H1 (cell line): ENCODE measurements at regions not wholly inside any gene's neighbourhood (a gene's known extent, or its start where the extent isn't known, plus 50 kb on each side); places are given as distances from the start of the nearest gene placed in this dataset.

ENCODE experiments used
- ASH2L ChIP-seq: fragments of 200-600, 300-600 bp; sonication (generic); IDR thresholded peaks from one replicate; pipeline ENCODE4 v1.7.1; 2017; ENCODE audit warnings: low read length
- CHD7 ChIP-seq: fragments of 300-600 bp; sonication (generic); IDR thresholded peaks from 2 replicates; pipeline ENCODE4 v1.7.1; 2012; ENCODE audit warnings: low read length, moderate library complexity, mild to moderate bottlenecking, inconsistent platforms; ENCODE audit not compliant: insufficient replicate concordance
- FOSL1 ChIP-seq: IDR thresholded peaks from 2 replicates; pipeline ENCODE4 v1.6.1; 2011; ENCODE audit warnings: mild to moderate bottlenecking, low read depth, low read length, moderate library complexity; ENCODE audit not compliant: insufficient read depth
- KDM4A ChIP-seq: IDR thresholded peaks from one replicate; pipeline ENCODE4 v1.7.1; 2012; ENCODE audit warnings: low read depth, mild to moderate bottlenecking, moderate library complexity, low read length, inconsistent platforms; ENCODE audit not compliant: severe bottlenecking

GRCh38 chr6:51214442-51214841, 395.8 kb downstream of the TFAP2B start (continued):
- TF ChIP-seq CHD7 (no peak), ASH2L (no peak), FOSL1 (no peak), KDM4A (no peak)
